SU-DHL-6 (cell line): ENCODE measurements at regions not wholly inside any gene's neighbourhood (a gene's known extent, or its start where the extent isn't known, plus 50 kb on each side); places are given as distances from the start of the nearest gene placed in this dataset.

ENCODE experiments used
- EZH2phosphoT487 ChIP-seq: fragments of 200-600 bp; sonication (generic), shearing (Covaris generic); conservative IDR thresholded peaks from 2 replicates; pipeline ENCODE4 v1.6.1; 2018; ENCODE audit warnings: mild to moderate bottlenecking, antibody characterized with exemption, low read length, moderate library complexity, mixed read lengths
- TF ChIP-seq, protein P1 (sequence below): fragments of 200-600 bp; sonication (generic); IDR thresholded peaks from one replicate; pipeline ENCODE4 v1.5.1; 2017; ENCODE audit warnings: antibody characterized with exemption, mild to moderate bottlenecking, low read length, moderate library complexity; ENCODE audit not compliant: insufficient read depth, poor library complexity, severe bottlenecking

DNA sequence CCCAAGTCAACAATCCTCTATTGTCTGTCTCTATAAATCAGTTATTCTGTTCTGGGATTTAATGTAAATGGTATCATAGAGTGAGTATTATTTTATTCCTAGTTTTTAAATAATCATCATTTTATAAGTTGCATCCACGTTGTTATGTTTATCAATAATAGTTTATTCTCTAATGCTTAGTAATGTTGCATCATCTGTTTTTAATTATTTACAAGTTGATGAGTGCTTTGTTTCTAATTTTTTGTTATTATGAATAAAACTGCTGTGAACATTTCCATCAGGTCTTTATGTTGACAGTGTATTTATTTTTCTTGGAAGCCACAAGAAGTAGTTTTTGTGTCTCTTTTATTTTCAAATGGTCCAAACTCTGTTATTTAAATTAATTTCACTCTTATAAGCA is 1201.2 kb upstream of the CDH6 start:
- TF ChIP-seq, protein P1, sequence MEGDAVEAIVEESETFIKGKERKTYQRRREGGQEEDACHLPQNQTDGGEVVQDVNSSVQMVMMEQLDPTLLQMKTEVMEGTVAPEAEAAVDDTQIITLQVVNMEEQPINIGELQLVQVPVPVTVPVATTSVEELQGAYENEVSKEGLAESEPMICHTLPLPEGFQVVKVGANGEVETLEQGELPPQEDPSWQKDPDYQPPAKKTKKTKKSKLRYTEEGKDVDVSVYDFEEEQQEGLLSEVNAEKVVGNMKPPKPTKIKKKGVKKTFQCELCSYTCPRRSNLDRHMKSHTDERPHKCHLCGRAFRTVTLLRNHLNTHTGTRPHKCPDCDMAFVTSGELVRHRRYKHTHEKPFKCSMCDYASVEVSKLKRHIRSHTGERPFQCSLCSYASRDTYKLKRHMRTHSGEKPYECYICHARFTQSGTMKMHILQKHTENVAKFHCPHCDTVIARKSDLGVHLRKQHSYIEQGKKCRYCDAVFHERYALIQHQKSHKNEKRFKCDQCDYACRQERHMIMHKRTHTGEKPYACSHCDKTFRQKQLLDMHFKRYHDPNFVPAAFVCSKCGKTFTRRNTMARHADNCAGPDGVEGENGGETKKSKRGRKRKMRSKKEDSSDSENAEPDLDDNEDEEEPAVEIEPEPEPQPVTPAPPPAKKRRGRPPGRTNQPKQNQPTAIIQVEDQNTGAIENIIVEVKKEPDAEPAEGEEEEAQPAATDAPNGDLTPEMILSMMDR = no peak
- no peak for TF ChIP-seq EZH2phosphoT487
